Liver (tissue), 3 donors: ENCODE measurements at regions not wholly inside any gene's neighbourhood (a gene's known extent, or its start where the extent isn't known, plus 50 kb on each side); places are given as distances from the start of the nearest gene placed in this dataset.

ENCODE experiments used
- CTCF ChIP-seq: fragments of 150-350 bp; IDR thresholded peaks from 2 replicates; pipeline ENCODE4 v1.5.1; 2017; ENCODE audit warnings: improper control_type of control experiment, low read depth, low read length; ENCODE audit not compliant: missing input control
- EGR1 ChIP-seq, 2 donors: IDR thresholded peaks; 2 replicates each; pipeline ENCODE4 v1.6.1; 2016 to 2018; ENCODE audit warnings: antibody characterized with exemption in 2 of 2, low read depth in 2 of 2
- TF ChIP-seq, protein P1 (sequence below): IDR thresholded peaks from 2 replicates; pipeline ENCODE4 v1.6.1; 2016; ENCODE audit warnings: antibody characterized with exemption
- donor health status: healthy.
- donor health status: healthy.

- TF ChIP-seq EGR1 (IDR thresholded peaks at IDR 0.05; ENCODE audit: low read depth in 2 of 2): no peak
- TF ChIP-seq CTCF: no peak
- TF ChIP-seq, protein P1, sequence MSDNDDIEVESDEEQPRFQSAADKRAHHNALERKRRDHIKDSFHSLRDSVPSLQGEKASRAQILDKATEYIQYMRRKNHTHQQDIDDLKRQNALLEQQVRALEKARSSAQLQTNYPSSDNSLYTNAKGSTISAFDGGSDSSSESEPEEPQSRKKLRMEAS: no peak
These were observed 92.7 kb upstream of the C1orf21 start for GRCh38 chr1:184294101-184294500.
